SK-N-SH (cell line): ENCODE measurements at regions not wholly inside any gene's neighbourhood (a gene's known extent, or its start where the extent isn't known, plus 50 kb on each side); places are given as distances from the start of the nearest gene placed in this dataset.

ENCODE experiments used
- CTCF ChIA-PET: fragments of 300-600, 350-600 bp; formaldehyde crosslinking; extraction: SDS; loops from one replicate; lab custom pipeline; 2021; lab: Yijun Ruan, JAX
- POLR2A ChIA-PET: fragments of 350-600 bp; sonication (Branson Sonifier 250); formaldehyde crosslinking; extraction: SDS; loops from one replicate; lab custom pipeline; 2020; ENCODE audit warnings: antibody characterized with exemption, inconsistent platforms; lab: Yijun Ruan, JAX
- DNase-seq: peaks from one replicate; pipeline ENCODE4 v3.0.0; 2012
- H2AFZ ChIP-seq: fragments of 200-600 bp; sonication (generic); 2 replicates; pipeline ENCODE4 v1.8.1; 2016; ENCODE audit warnings: antibody characterized with exemption, mild to moderate bottlenecking, low read depth
- H3F3A ChIP-seq: fragments of 200-600 bp; sonication (generic); replicated peaks from 2 replicates; pipeline ENCODE3; 2016; ENCODE audit warnings: antibody characterized with exemption, mild to moderate bottlenecking; ENCODE audit not compliant: insufficient read depth
- H3K27ac ChIP-seq, 2 experiments: fragments of 200-500 bp in 1 of 2; fragments of 200-600 bp in 1 of 2; sonication (Bioruptor generic) in 1 of 2; sonication (generic), shearing (Covaris generic) in 1 of 2; 2 replicates each; pipeline versions ENCODE4 v1.5.1 to v1.6.1; 2014 to 2016; ENCODE audit warnings: low read depth in 2 of 2, inconsistent platforms in 1 of 2, low read length in 1 of 2, mild to moderate bottlenecking in 1 of 2, mixed read lengths in 1 of 2
- H3K27me3 ChIP-seq: fragments of 200-600 bp; sonication (generic), shearing (Covaris generic); 2 replicates; pipeline ENCODE4 v1.6.1; 2016; ENCODE audit warnings: mixed run types; ENCODE audit not compliant: insufficient read depth
- H3K36me3 ChIP-seq, 2 experiments: fragments of 200-500 bp in 1 of 2; fragments of 200-600 bp in 1 of 2; sonication (Bioruptor generic) in 1 of 2; sonication (generic) in 1 of 2; replicated peaks in 1 of 2; 2 replicates each; pipeline versions ENCODE3 to v1.5.1; 2014 to 2016; ENCODE audit warnings: low read length in 1 of 2, mild to moderate bottlenecking in 1 of 2; ENCODE audit not compliant: insufficient read depth in 2 of 2, control insufficient read depth in 1 of 2
- H3K4me1 ChIP-seq, 2 experiments: fragments of 200-500 bp in 1 of 2; fragments of 200-600 bp in 1 of 2; sonication (Bioruptor generic) in 1 of 2; sonication (generic), shearing (Covaris generic) in 1 of 2; 2 replicates each; pipeline versions ENCODE4 v1.5.1 to v1.6.1; 2014 to 2016; ENCODE audit warnings: low read depth in 1 of 2, low read length in 1 of 2, mixed run types in 1 of 2; ENCODE audit not compliant: insufficient read depth in 2 of 2, control insufficient read depth in 1 of 2
- H3K4me2 ChIP-seq: fragments of 200-600 bp; sonication (generic), shearing (Covaris generic); 2 replicates; pipeline ENCODE4 v1.6.1; 2017; ENCODE audit warnings: mixed run types
- H3K4me3 ChIP-seq, 2 experiments: fragments of 200-500 bp in 1 of 2; fragments of 200-600 bp in 1 of 2; sonication (Bioruptor generic) in 1 of 2; sonication (generic), shearing (Covaris generic) in 1 of 2; 2 replicates each; pipeline versions ENCODE4 v1.5.1 to v1.8.1; 2014 to 2016; ENCODE audit warnings: low read depth in 2 of 2, inconsistent platforms in 1 of 2, low read length in 1 of 2, mild to moderate bottlenecking in 1 of 2, mixed read lengths in 1 of 2, moderate library complexity in 1 of 2
- H3K79me2 ChIP-seq: fragments of 200-600 bp; sonication (generic); 2 replicates; pipeline ENCODE4 v1.8.1; 2017; ENCODE audit warnings: mild to moderate bottlenecking; ENCODE audit not compliant: insufficient read depth
- H3K9ac ChIP-seq: fragments of 200-600 bp; sonication (generic); 2 replicates; pipeline ENCODE4 v1.6.1; 2017; ENCODE audit warnings: mixed run types
- H3K9me2 ChIP-seq: fragments of 200-600 bp; sonication (generic); 2 replicates; pipeline ENCODE4 v1.6.1; 2017; ENCODE audit warnings: mixed run types
- H3K9me3 ChIP-seq: fragments of 200-600 bp; sonication (generic); 2 replicates; pipeline ENCODE4 v1.6.1; 2017; ENCODE audit warnings: mixed run types, mild to moderate bottlenecking, moderate library complexity
- H4K20me1 ChIP-seq: fragments of 200-600 bp; sonication (generic); 2 replicates; pipeline ENCODE4 v1.6.1; 2017; ENCODE audit warnings: mild to moderate bottlenecking, mixed run types; ENCODE audit not compliant: insufficient read depth
- EZH2phosphoT487 ChIP-seq: fragments of 200-600 bp; sonication (generic); IDR thresholded peaks from 2 replicates; pipeline ENCODE4 v1.6.1; 2017; ENCODE audit warnings: low read depth, mixed run types, mild to moderate bottlenecking, antibody characterized with exemption, moderate library complexity, borderline replicate concordance
- FOSL2 ChIP-seq: IDR thresholded peaks from 2 replicates; pipeline ENCODE4 v1.4.0; 2012; ENCODE audit warnings: low read depth, mild to moderate bottlenecking, moderate library complexity, borderline replicate concordance
- FOXJ3 ChIP-seq: sonication (generic); formaldehyde crosslinking; IDR thresholded peaks from 2 replicates; pipeline ENCODE4 v1.5.1; 2020; ENCODE audit warnings: mild to moderate bottlenecking, missing genetic modification reagents
- FOXM1 ChIP-seq: IDR thresholded peaks from 2 replicates; pipeline ENCODE4 v1.4.0; 2012; ENCODE audit warnings: low read depth, mild to moderate bottlenecking
- IRF3 ChIP-seq: fragments of 150-350 bp; IDR thresholded peaks from 2 replicates; pipeline ENCODE4 v1.6.1; 2016; ENCODE audit warnings: mild to moderate bottlenecking, low read depth, low read length
- MAX ChIP-seq: IDR thresholded peaks from 2 replicates; pipeline ENCODE4 v1.4.0; 2012; ENCODE audit warnings: low read depth
- MXI1 ChIP-seq: IDR thresholded peaks from 2 replicates; pipeline ENCODE4 v1.6.1; 2012; ENCODE audit warnings: mild to moderate bottlenecking, low read depth, low read length, improper control_type of control experiment
- SMC3 ChIP-seq: IDR thresholded peaks from 2 replicates; pipeline ENCODE4 v1.6.1; 2012; ENCODE audit warnings: low read depth, low read length, improper control_type of control experiment
- TEAD4 ChIP-seq: IDR thresholded peaks from 2 replicates; pipeline ENCODE4 v1.4.0; 2012; ENCODE audit warnings: mild to moderate bottlenecking, borderline replicate concordance; ENCODE audit not compliant: insufficient read depth
- USF2 ChIP-seq: fragments of 150-350 bp; IDR thresholded peaks from 2 replicates; pipeline ENCODE4 v1.6.1; 2017; ENCODE audit warnings: antibody characterized with exemption, low read length, low read depth, borderline replicate concordance
- YY1 ChIP-seq: IDR thresholded peaks from 2 replicates; pipeline ENCODE4 v1.4.0; 2012; ENCODE audit warnings: low read depth, mild to moderate bottlenecking
- WGBS: methylation state at CpG from one replicate; pipeline ENCODE4 v1.1.6; 2017; ENCODE audit warnings: low lambda C conversion rate; 5-methylcytosine and 5-hydroxymethylcytosine counted together

- Histone ChIP-seq H3K4me3 (no peak overlapping the region), H3K4me1 (peaks cover 0 to 3% of the 10 kb centered on the region in 2 experiments; a peak in 1 of 4 replicates), H3K4me2 (no peak overlapping the region), H3K9me2 (no peaks in the 10 kb centered on the region), H3K9ac (no peak overlapping the region), H3K9me3 (no peaks in the 10 kb centered on the region), H3K27ac (no peak overlapping the region), H3K27me3 (no peaks in the 10 kb centered on the region), H3K36me3 (no peaks in the 10 kb centered on the region), H3K79me2 (no peaks in the 10 kb centered on the region), H4K20me1 (no peaks in the 10 kb centered on the region), H3F3A (no peaks in the 10 kb centered on the region), H2AFZ (no peak overlapping the region)
- DNase-seq, result no peak
- ChIA-PET CTCF (interaction anchor here (1.3 to 5.3 kb wide), 4 partner anchors 168 to 608 kb away, joined by 6 to 76 read pairs (median 28); no protein-coding TSS in a partner anchor), POLR2A (no interaction called here)
- 56% methylated on average over 7 of the region's 9 CpGs for WGBS
- TF ChIP-seq FOSL2 (no peak), USF2 (no peak), FOXJ3 (CRISPR knock-in tag) (no peak), EZH2phosphoT487 (no peak), FOXM1 (no peak), YY1 (no peak)
Measured at GRCh38 chr4:52377563-52377962, 281.5 kb downstream of the USP46 start.

- DNase-seq, result no peak
Measured at GRCh38 chr4:52407545-52407944, 251.6 kb downstream of the USP46 start.

More at GRCh38 chr4:52407545-52407944, 251.6 kb downstream of the USP46 start:
- Histone ChIP-seq H2AFZ (no peak overlapping the region), H3K4me1 (no peaks in the 10 kb centered on the region), H4K20me1 (no peaks in the 10 kb centered on the region), H3K79me2 (no peaks in the 10 kb centered on the region), H3K27ac (no peak overlapping the region), H3K9me3 (no peaks in the 10 kb centered on the region), H3K4me2 (no peak overlapping the region), H3K9me2 (no peaks in the 10 kb centered on the region), H3K36me3 (no peaks in the 10 kb centered on the region), H3K9ac (no peak overlapping the region), H3F3A (no peaks in the 10 kb centered on the region), H3K4me3 (no peak overlapping the region), H3K27me3 (no peaks in the 10 kb centered on the region)
- CTCF ChIA-PET, result interaction anchor here (1.8 kb wide), 1 partner anchor 138 kb away, joined by 4 read pairs; no protein-coding TSS in a partner anchor
- WGBS, result 33% methylated on average over 4 of the region's 4 CpGs
- no peak for TF ChIP-seq TEAD4
- TF ChIP-seq MAX, result no peak
- TF ChIP-seq SMC3, result no peak
- TF ChIP-seq MXI1, result no peak
- TF ChIP-seq EZH2phosphoT487, result no peak
- TF ChIP-seq IRF3, result no peak
- POLR2A ChIA-PET, result no interaction called here
